ENCODE measurements at regions not wholly inside any gene's neighbourhood (a gene's known extent, or its start where the extent isn't known, plus 50 kb on each side); places are given as distances from the start of the nearest gene placed in this dataset.

- TF ChIP-seq CTCF (IDR thresholded peaks at IDR 0.05), result no peak
- TF ChIP-seq EZH2 (IDR thresholded peaks at IDR 0.05; ENCODE audit: borderline replicate concordance, insufficient read depth, low read depth, low read length, poor library complexity, severe bottlenecking), result no peak
These were observed 53.4 kb upstream of the FOXN3 start for GRCh38 chr14:89470401-89470800.

Data from B cell (primary cell).